GM12865 (cell line): ENCODE measurements at regions not wholly inside any gene's neighbourhood (a gene's known extent, or its start where the extent isn't known, plus 50 kb on each side); places are given as distances from the start of the nearest gene placed in this dataset.

Source experiments
- DNase-seq: peaks from one replicate; pipeline ENCODE4 v3.0.0; 2010; ENCODE audit warnings: low read depth
- H3K4me3 ChIP-seq: 2 replicates; pipeline ENCODE4 v1.5.1; 2011; ENCODE audit warnings: mild to moderate bottlenecking, low read depth, low read length, control low read depth
- TF ChIP-seq, protein P1 (sequence below): IDR thresholded peaks from 2 replicates; pipeline ENCODE4 v1.5.1; 2011; ENCODE audit warnings: low read length, control low read depth, low read depth, inconsistent platforms; ENCODE audit not compliant: insufficient read depth; ENCODE audit errors: missing control alignments

DNA sequence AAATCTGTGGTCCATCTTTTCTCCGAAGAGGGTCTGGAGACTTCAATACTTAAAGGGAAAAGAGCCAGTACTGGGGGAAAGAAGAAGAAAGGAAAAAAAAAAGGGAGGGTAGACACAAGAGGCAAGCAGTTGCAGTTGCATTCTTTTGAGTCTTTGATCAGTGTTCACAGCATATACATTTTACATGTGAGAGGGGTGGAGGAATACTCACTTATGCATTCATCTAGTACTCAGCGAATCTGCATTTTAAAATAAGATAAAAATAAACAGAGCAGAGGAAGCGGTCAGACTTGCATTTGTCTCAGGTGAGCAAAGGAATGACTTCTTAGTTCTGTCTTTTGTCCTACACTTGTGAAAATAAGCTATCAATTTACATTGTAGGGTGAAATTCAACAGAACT is 275.6 kb downstream of the SLC7A11 start:
- TF ChIP-seq, protein P1, sequence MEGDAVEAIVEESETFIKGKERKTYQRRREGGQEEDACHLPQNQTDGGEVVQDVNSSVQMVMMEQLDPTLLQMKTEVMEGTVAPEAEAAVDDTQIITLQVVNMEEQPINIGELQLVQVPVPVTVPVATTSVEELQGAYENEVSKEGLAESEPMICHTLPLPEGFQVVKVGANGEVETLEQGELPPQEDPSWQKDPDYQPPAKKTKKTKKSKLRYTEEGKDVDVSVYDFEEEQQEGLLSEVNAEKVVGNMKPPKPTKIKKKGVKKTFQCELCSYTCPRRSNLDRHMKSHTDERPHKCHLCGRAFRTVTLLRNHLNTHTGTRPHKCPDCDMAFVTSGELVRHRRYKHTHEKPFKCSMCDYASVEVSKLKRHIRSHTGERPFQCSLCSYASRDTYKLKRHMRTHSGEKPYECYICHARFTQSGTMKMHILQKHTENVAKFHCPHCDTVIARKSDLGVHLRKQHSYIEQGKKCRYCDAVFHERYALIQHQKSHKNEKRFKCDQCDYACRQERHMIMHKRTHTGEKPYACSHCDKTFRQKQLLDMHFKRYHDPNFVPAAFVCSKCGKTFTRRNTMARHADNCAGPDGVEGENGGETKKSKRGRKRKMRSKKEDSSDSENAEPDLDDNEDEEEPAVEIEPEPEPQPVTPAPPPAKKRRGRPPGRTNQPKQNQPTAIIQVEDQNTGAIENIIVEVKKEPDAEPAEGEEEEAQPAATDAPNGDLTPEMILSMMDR = no peak
- no peak for DNase-seq
- H3K4me3 ChIP-seq = no peak overlapping the region

DNA sequence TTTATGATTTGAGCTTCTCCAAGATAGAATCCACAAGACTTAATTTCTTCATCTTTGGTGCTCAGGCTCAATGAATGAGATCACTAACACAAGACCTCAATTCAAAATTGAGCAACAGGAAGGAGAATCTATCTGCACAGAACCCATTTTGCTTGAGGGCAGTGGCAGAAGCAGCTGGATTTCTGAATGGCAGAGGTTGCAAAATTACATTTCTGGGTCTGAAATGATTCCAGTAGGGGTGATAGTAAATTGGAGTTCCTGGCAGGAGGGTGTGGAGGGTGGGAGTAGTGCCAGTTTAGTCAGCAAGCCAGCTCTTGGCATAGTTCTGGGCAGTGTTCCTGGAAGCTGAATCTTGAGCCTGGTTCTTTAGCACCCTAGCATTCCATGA is 281.1 kb downstream of the SLC7A11 start:
- H3K4me3 ChIP-seq = no peak overlapping the region
- TF ChIP-seq, protein P1 = no peak
- DNase-seq = no peak

- no peak overlapping the region for H3K4me3 ChIP-seq
- TF ChIP-seq, protein P1 = no peak
- DNase-seq = no peak
Measured at GRCh38 chr4:137960371-137961050, 281.6 kb downstream of the SLC7A11 start.

DNA sequence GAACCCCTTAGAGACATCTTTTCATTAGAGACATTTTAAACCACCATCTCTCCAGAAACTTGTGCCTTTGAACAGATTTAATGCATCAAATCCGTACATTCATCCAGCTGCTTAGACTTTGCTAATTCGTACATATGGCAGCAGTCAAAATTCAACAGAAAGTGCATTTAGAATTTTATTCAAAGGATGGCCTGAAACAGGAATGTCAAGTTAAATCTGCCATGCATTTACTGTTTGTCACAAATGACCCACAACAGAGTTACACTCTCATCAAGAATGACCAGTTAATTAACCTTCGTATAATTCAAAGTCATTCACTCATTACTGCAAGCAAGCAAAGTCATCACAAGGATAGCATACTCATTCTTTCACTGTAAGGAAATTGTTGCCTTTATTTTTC is 284.3 kb downstream of the SLC7A11 start:
- TF ChIP-seq, protein P1 = no peak
- H3K4me3 ChIP-seq = no peak overlapping the region
- no peak for DNase-seq

GRCh38 chr4:137956256-137956655 is 285.9 kb downstream of the SLC7A11 start:
- no peak for DNase-seq
- no peak overlapping the region for H3K4me3 ChIP-seq
- TF ChIP-seq, protein P1 = no peak

DNA sequence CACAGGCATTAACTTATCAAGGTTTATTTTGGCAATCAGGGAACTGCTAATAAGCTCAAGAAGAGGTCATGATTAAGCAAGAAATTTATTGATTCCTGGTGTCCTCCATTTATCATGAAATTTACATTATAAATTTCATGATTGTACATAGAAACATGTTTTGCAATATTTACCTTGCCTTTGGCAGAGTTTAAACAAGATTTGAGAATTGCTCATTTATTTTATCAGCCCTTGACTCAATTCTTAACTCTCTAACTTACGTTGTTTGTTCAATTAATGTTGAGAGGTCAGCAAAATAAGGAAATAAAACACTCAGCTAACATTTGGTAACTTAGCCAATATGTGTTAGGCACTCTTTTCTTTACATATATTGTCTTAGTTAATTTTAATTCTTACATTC is 286.6 kb downstream of the SLC7A11 start:
- TF ChIP-seq, protein P1 = no peak

GRCh38 chr4:137952116-137952515 is 290.0 kb downstream of the SLC7A11 start:
- H3K4me3 ChIP-seq = no peak overlapping the region
- no peak for DNase-seq
- TF ChIP-seq, protein P1 = no peak

More for the DNA sequence above, 286.6 kb downstream of the SLC7A11 start:
- DNase-seq = no peak
- no peak overlapping the region for H3K4me3 ChIP-seq
